ENCODE measurements at regions not wholly inside any gene's neighbourhood (a gene's known extent, or its start where the extent isn't known, plus 50 kb on each side); places are given as distances from the start of the nearest gene placed in this dataset.

GRCh38 chr5:125600559-125600958 is 822.6 kb upstream of the GRAMD2B start:
- Mint-ChIP-seq H3K4me3 (ENCODE audit: low read depth) (no peak overlapping the region), H3K27ac (no peak overlapping the region), H3K4me1 (ENCODE audit: low read depth) (no peaks in the 10 kb centered on the region), H3K9me3 (ENCODE audit: low read depth) (no peaks in the 10 kb centered on the region), H3K27me3 (no peaks in the 10 kb centered on the region), H3K36me3 (ENCODE audit: insufficient read depth) (no peaks in the 10 kb centered on the region)
- no peak for DNase-seq (ENCODE audit: low spot score, unreplicated experiment)
- no peak for TF ChIP-seq CTCF (IDR thresholded peaks at IDR 0.05; ENCODE audit: unreplicated experiment)

GRCh38 chr5:125602184-125602583 is 821.0 kb upstream of the GRAMD2B start:
- no peak overlapping the region for H3K27ac Mint-ChIP-seq
- no peak overlapping the region for H3K4me3 Mint-ChIP-seq (ENCODE audit: low read depth)
- H3K9me3 Mint-ChIP-seq (ENCODE audit: low read depth): peaks cover 4% of the 10 kb centered on the region
- no peak for TF ChIP-seq CTCF (IDR thresholded peaks at IDR 0.05; ENCODE audit: unreplicated experiment)
- H3K4me1 Mint-ChIP-seq (ENCODE audit: low read depth): no peaks in the 10 kb centered on the region
- no peak for DNase-seq (ENCODE audit: low spot score, unreplicated experiment)
- H3K27me3 Mint-ChIP-seq: no peaks in the 10 kb centered on the region
- no peaks in the 10 kb centered on the region for H3K36me3 Mint-ChIP-seq (ENCODE audit: insufficient read depth)

GRCh38 chr5:125603321-125603720 is 819.9 kb upstream of the GRAMD2B start:
- TF ChIP-seq CTCF (IDR thresholded peaks at IDR 0.05; ENCODE audit: unreplicated experiment): no peak
- H3K9me3 Mint-ChIP-seq (ENCODE audit: low read depth): peaks cover 4% of the 10 kb centered on the region
- no peaks in the 10 kb centered on the region for H3K27me3 Mint-ChIP-seq
- no peaks in the 10 kb centered on the region for H3K36me3 Mint-ChIP-seq (ENCODE audit: insufficient read depth)
- H3K4me3 Mint-ChIP-seq (ENCODE audit: low read depth): no peak overlapping the region
- no peak overlapping the region for H3K27ac Mint-ChIP-seq
- DNase-seq (ENCODE audit: low spot score, unreplicated experiment): no peak
- H3K4me1 Mint-ChIP-seq (ENCODE audit: low read depth): no peaks in the 10 kb centered on the region

- Mint-ChIP-seq H3K27me3 (no peaks in the 10 kb centered on the region), H3K4me3 (ENCODE audit: low read depth) (no peak overlapping the region), H3K4me1 (ENCODE audit: low read depth) (no peaks in the 10 kb centered on the region), H3K9me3 (ENCODE audit: low read depth) (peaks cover 4% of the 10 kb centered on the region), H3K27ac (no peak overlapping the region), H3K36me3 (ENCODE audit: insufficient read depth) (no peaks in the 10 kb centered on the region)
- no peak for TF ChIP-seq CTCF (IDR thresholded peaks at IDR 0.05; ENCODE audit: unreplicated experiment)
- DNase-seq (ENCODE audit: low spot score, unreplicated experiment): no peak
These were observed 819.1 kb upstream of the GRAMD2B start for GRCh38 chr5:125604104-125604503.

- Mint-ChIP-seq H3K4me1 (ENCODE audit: low read depth) (no peaks in the 10 kb centered on the region), H3K36me3 (ENCODE audit: insufficient read depth) (no peaks in the 10 kb centered on the region), H3K4me3 (ENCODE audit: low read depth) (no peak overlapping the region), H3K9me3 (ENCODE audit: low read depth) (peaks cover 4% of the 10 kb centered on the region), H3K27ac (no peak overlapping the region), H3K27me3 (no peaks in the 10 kb centered on the region)
- TF ChIP-seq CTCF (IDR thresholded peaks at IDR 0.05; ENCODE audit: unreplicated experiment): no peak
- no peak for DNase-seq (ENCODE audit: low spot score, unreplicated experiment)
These were observed 816.2 kb upstream of the GRAMD2B start for GRCh38 chr5:125607018-125607417.
